ENCODE measurements at regions not wholly inside any gene's neighbourhood (a gene's known extent, or its start where the extent isn't known, plus 50 kb on each side); places are given as distances from the start of the nearest gene placed in this dataset.

- Histone ChIP-seq H3K4me3 (ENCODE audit: low read depth in 1 of 3, low read length in 3 of 3) (no peak overlapping the region), H3K27me3 (ENCODE audit: control insufficient read depth in 3 of 3, insufficient read depth in 3 of 3, low read length in 3 of 3) (no peaks in the 10 kb centered on the region), H3K36me3 (ENCODE audit: control insufficient read depth in 3 of 3, insufficient read depth in 2 of 3, low read depth in 1 of 3, low read length in 3 of 3) (no peaks in the 10 kb centered on the region), H3K4me1 (ENCODE audit: control insufficient read depth in 3 of 3, insufficient read depth in 2 of 3, low read depth in 1 of 3, low read length in 2 of 3) (no peaks in the 10 kb centered on the region), H3K9me3 (ENCODE audit: control insufficient read depth in 2 of 2, insufficient read depth in 1 of 2, low read depth in 1 of 2, low read length in 1 of 2) (no peaks in the 10 kb centered on the region), H3K27ac (ENCODE audit: low read depth in 1 of 3, low read length in 2 of 3) (no peak overlapping the region)
- FAIRE-seq (no peak), DNase-seq (no peak)
- WGBS, 3 donors: 67 to 72% (median 70%) methylated on average over 3 of the region's 3 CpGs
Measured at GRCh38 chr4:163768014-163768413, 273.5 kb downstream of the TMA16 start.

- Histone ChIP-seq H3K27me3 (ENCODE audit: control insufficient read depth in 3 of 3, insufficient read depth in 3 of 3, low read length in 3 of 3) (no peaks in the 10 kb centered on the region), H3K4me1 (ENCODE audit: control insufficient read depth in 3 of 3, insufficient read depth in 2 of 3, low read depth in 1 of 3, low read length in 2 of 3) (no peaks in the 10 kb centered on the region), H3K4me3 (ENCODE audit: low read depth in 1 of 3, low read length in 3 of 3) (no peak overlapping the region), H3K27ac (ENCODE audit: low read depth in 1 of 3, low read length in 2 of 3) (no peak overlapping the region), H3K9me3 (ENCODE audit: control insufficient read depth in 2 of 2, insufficient read depth in 1 of 2, low read depth in 1 of 2, low read length in 1 of 2) (no peaks in the 10 kb centered on the region), H3K36me3 (ENCODE audit: control insufficient read depth in 3 of 3, insufficient read depth in 2 of 3, low read depth in 1 of 3, low read length in 3 of 3) (no peaks in the 10 kb centered on the region)
- FAIRE-seq (no peak), DNase-seq (no peak)
- WGBS, 3 donors: 50 to 77% (median 55%) methylated on average over 1 of the region's 1 CpG
Measured at GRCh38 chr4:163772238-163772637, 277.7 kb downstream of the TMA16 start.

- Histone ChIP-seq H3K36me3 (ENCODE audit: control insufficient read depth in 3 of 3, insufficient read depth in 2 of 3, low read depth in 1 of 3, low read length in 3 of 3) (no peaks in the 10 kb centered on the region), H3K9me3 (ENCODE audit: control insufficient read depth in 2 of 2, insufficient read depth in 1 of 2, low read depth in 1 of 2, low read length in 1 of 2) (no peaks in the 10 kb centered on the region), H3K27me3 (ENCODE audit: control insufficient read depth in 3 of 3, insufficient read depth in 3 of 3, low read length in 3 of 3) (no peaks in the 10 kb centered on the region), H3K4me3 (ENCODE audit: low read depth in 1 of 3, low read length in 3 of 3) (no peak overlapping the region), H3K27ac (ENCODE audit: low read depth in 1 of 3, low read length in 2 of 3) (no peak overlapping the region), H3K4me1 (ENCODE audit: control insufficient read depth in 3 of 3, insufficient read depth in 2 of 3, low read depth in 1 of 3, low read length in 2 of 3) (no peaks in the 10 kb centered on the region)
- FAIRE-seq (no peak), DNase-seq (no peak)
Measured at GRCh38 chr4:163773940-163774339, 279.4 kb downstream of the TMA16 start.

GRCh38 chr4:163776957-163777356 lies 282.5 kb downstream of the TMA16 start:
- Histone ChIP-seq H3K9me3 (ENCODE audit: control insufficient read depth in 2 of 2, insufficient read depth in 1 of 2, low read depth in 1 of 2, low read length in 1 of 2) (no peaks in the 10 kb centered on the region), H3K4me3 (ENCODE audit: low read depth in 1 of 3, low read length in 3 of 3) (no peak overlapping the region), H3K27ac (ENCODE audit: low read depth in 1 of 3, low read length in 2 of 3) (no peak overlapping the region), H3K36me3 (ENCODE audit: control insufficient read depth in 3 of 3, insufficient read depth in 2 of 3, low read depth in 1 of 3, low read length in 3 of 3) (no peaks in the 10 kb centered on the region), H3K27me3 (ENCODE audit: control insufficient read depth in 3 of 3, insufficient read depth in 3 of 3, low read length in 3 of 3) (no peaks in the 10 kb centered on the region), H3K4me1 (ENCODE audit: control insufficient read depth in 3 of 3, insufficient read depth in 2 of 3, low read depth in 1 of 3, low read length in 2 of 3) (no peaks in the 10 kb centered on the region)
- FAIRE-seq: no peak
- WGBS, 3 donors: 28 to 58% (median 35%) methylated on average over 1 of the region's 1 CpG
- no peak for DNase-seq

GRCh38 chr4:163781726-163782125 lies 287.2 kb downstream of the TMA16 start:
- WGBS, 3 donors: 61 to 70% (median 67%) methylated on average over 2 of the region's 2 CpGs
- FAIRE-seq: no peak
- Histone ChIP-seq H3K9me3 (ENCODE audit: control insufficient read depth in 2 of 2, insufficient read depth in 1 of 2, low read depth in 1 of 2, low read length in 1 of 2) (no peaks in the 10 kb centered on the region), H3K4me1 (ENCODE audit: control insufficient read depth in 3 of 3, insufficient read depth in 2 of 3, low read depth in 1 of 3, low read length in 2 of 3) (no peaks in the 10 kb centered on the region), H3K36me3 (ENCODE audit: control insufficient read depth in 3 of 3, insufficient read depth in 2 of 3, low read depth in 1 of 3, low read length in 3 of 3) (no peaks in the 10 kb centered on the region), H3K4me3 (ENCODE audit: low read depth in 1 of 3, low read length in 3 of 3) (no peak overlapping the region), H3K27me3 (ENCODE audit: control insufficient read depth in 3 of 3, insufficient read depth in 3 of 3, low read length in 3 of 3) (no peaks in the 10 kb centered on the region), H3K27ac (ENCODE audit: low read depth in 1 of 3, low read length in 2 of 3) (no peak overlapping the region)
- DNase-seq: no peak

- WGBS, 3 donors: 77 to 89% (median 78%) methylated on average over 3 of the region's 3 CpGs
- FAIRE-seq: no peak
Measured at GRCh38 chr4:163790231-163790630, 295.7 kb downstream of the TMA16 start.

GRCh38 chr4:163795885-163796284 lies 301.4 kb downstream of the TMA16 start:
- Histone ChIP-seq H3K27me3 (ENCODE audit: control insufficient read depth in 3 of 3, insufficient read depth in 3 of 3, low read length in 3 of 3) (no peaks in the 10 kb centered on the region), H3K4me3 (ENCODE audit: low read depth in 1 of 3, low read length in 3 of 3) (no peak overlapping the region), H3K36me3 (ENCODE audit: control insufficient read depth in 3 of 3, insufficient read depth in 2 of 3, low read depth in 1 of 3, low read length in 3 of 3) (no peaks in the 10 kb centered on the region), H3K9me3 (ENCODE audit: control insufficient read depth in 2 of 2, insufficient read depth in 1 of 2, low read depth in 1 of 2, low read length in 1 of 2) (no peaks in the 10 kb centered on the region), H3K4me1 (ENCODE audit: control insufficient read depth in 3 of 3, insufficient read depth in 2 of 3, low read depth in 1 of 3, low read length in 2 of 3) (no peaks in the 10 kb centered on the region), H3K27ac (ENCODE audit: low read depth in 1 of 3, low read length in 2 of 3) (no peak overlapping the region)
- DNase-seq: no peak
- 81 to 84% (median 81%) methylated on average over 3 of the region's 3 CpGs for WGBS, 3 donors
- FAIRE-seq: no peak

More at GRCh38 chr4:163790231-163790630, 295.7 kb downstream of the TMA16 start:
- no peak overlapping the region for H3K27ac ChIP-seq (ENCODE audit: low read depth in 1 of 3, low read length in 2 of 3)
- H3K9me3 ChIP-seq (ENCODE audit: control insufficient read depth in 2 of 2, insufficient read depth in 1 of 2, low read depth in 1 of 2, low read length in 1 of 2): no peaks in the 10 kb centered on the region
- no peak for DNase-seq
- H3K27me3 ChIP-seq (ENCODE audit: control insufficient read depth in 3 of 3, insufficient read depth in 3 of 3, low read length in 3 of 3): no peaks in the 10 kb centered on the region
- H3K4me3 ChIP-seq (ENCODE audit: low read depth in 1 of 3, low read length in 3 of 3): no peak overlapping the region
- H3K36me3 ChIP-seq (ENCODE audit: control insufficient read depth in 3 of 3, insufficient read depth in 2 of 3, low read depth in 1 of 3, low read length in 3 of 3): no peaks in the 10 kb centered on the region
- H3K4me1 ChIP-seq (ENCODE audit: control insufficient read depth in 3 of 3, insufficient read depth in 2 of 3, low read depth in 1 of 3, low read length in 2 of 3): no peaks in the 10 kb centered on the region

GRCh38 chr4:163804001-163804400 lies 309.5 kb downstream of the TMA16 start:
- FAIRE-seq (no peak), DNase-seq (no peak)
- no peaks in the 10 kb centered on the region for H3K4me1 ChIP-seq (ENCODE audit: control insufficient read depth in 3 of 3, insufficient read depth in 2 of 3, low read depth in 1 of 3, low read length in 2 of 3)
- no peaks in the 10 kb centered on the region for H3K27me3 ChIP-seq (ENCODE audit: control insufficient read depth in 3 of 3, insufficient read depth in 3 of 3, low read length in 3 of 3)
- H3K36me3 ChIP-seq (ENCODE audit: control insufficient read depth in 3 of 3, insufficient read depth in 2 of 3, low read depth in 1 of 3, low read length in 3 of 3): no peaks in the 10 kb centered on the region
- H3K9me3 ChIP-seq (ENCODE audit: control insufficient read depth in 2 of 2, insufficient read depth in 1 of 2, low read depth in 1 of 2, low read length in 1 of 2): no peaks in the 10 kb centered on the region
- H3K27ac ChIP-seq (ENCODE audit: low read depth in 1 of 3, low read length in 2 of 3): no peak overlapping the region
- H3K4me3 ChIP-seq (ENCODE audit: low read depth in 1 of 3, low read length in 3 of 3): no peak overlapping the region

- no peak for FAIRE-seq
- no peak for DNase-seq
- no peaks in the 10 kb centered on the region for H3K36me3 ChIP-seq (ENCODE audit: control insufficient read depth in 3 of 3, insufficient read depth in 2 of 3, low read depth in 1 of 3, low read length in 3 of 3)
- H3K27me3 ChIP-seq (ENCODE audit: control insufficient read depth in 3 of 3, insufficient read depth in 3 of 3, low read length in 3 of 3): no peaks in the 10 kb centered on the region
- H3K9me3 ChIP-seq (ENCODE audit: control insufficient read depth in 2 of 2, insufficient read depth in 1 of 2, low read depth in 1 of 2, low read length in 1 of 2): no peaks in the 10 kb centered on the region
- no peak overlapping the region for H3K4me3 ChIP-seq (ENCODE audit: low read depth in 1 of 3, low read length in 3 of 3)
- 32 to 56% (median 44%) methylated on average over 2 of the region's 2 CpGs for WGBS, 3 donors
- no peak overlapping the region for H3K27ac ChIP-seq (ENCODE audit: low read depth in 1 of 3, low read length in 2 of 3)
- H3K4me1 ChIP-seq (ENCODE audit: control insufficient read depth in 3 of 3, insufficient read depth in 2 of 3, low read depth in 1 of 3, low read length in 2 of 3): no peaks in the 10 kb centered on the region
Measured at GRCh38 chr4:163806653-163807052, 312.2 kb downstream of the TMA16 start.

All from small intestine (tissue), 7 donors.